CD4-positive, alpha-beta T cell treated with Interleukin-15 for 4 hours (primary cell): ENCODE measurements at regions not wholly inside any gene's neighbourhood (a gene's known extent, or its start where the extent isn't known, plus 50 kb on each side); places are given as distances from the start of the nearest gene placed in this dataset.
"Not testable (repeated sequence)": the region's sequence is repeated elsewhere in the genome, so short reads cannot be mapped to it uniquely, and the experiment has no call there.

Experiments
- DNase-seq: peaks from one replicate; pipeline ENCODE4 v3.0.0-alpha.2; 2020; ENCODE audit warnings: low spot score

GRCh38 chr3:43838009-43838758 is 147.4 kb downstream of the ABHD5 start:
- no peak for DNase-seq

GRCh38 chr3:43838877-43839276 is 148.1 kb downstream of the ABHD5 start:
- DNase-seq: no peak

- no peak for DNase-seq
These were observed 152.6 kb downstream of the ABHD5 start for GRCh38 chr3:43843386-43843785.

GRCh38 chr3:43844757-43845156 is 154.0 kb downstream of the ABHD5 start:
- DNase-seq: no peak

- not testable (repeated sequence) for DNase-seq
These were observed 154.8 kb downstream of the ABHD5 start for GRCh38 chr3:43845553-43845952.

- DNase-seq: no peak
These were observed 161.3 kb downstream of the ABHD5 start for GRCh38 chr3:43852066-43852465.

- no peak for DNase-seq
These were observed 163.5 kb downstream of the ABHD5 start for GRCh38 chr3:43854283-43854682.

GRCh38 chr3:43854916-43855315 is 164.2 kb downstream of the ABHD5 start:
- DNase-seq: no peak

- peak; percentile 12 for DNase-seq
These were observed 165.0 kb downstream of the ABHD5 start for GRCh38 chr3:43855674-43856299.

GRCh38 chr3:43856351-43856750 is 165.6 kb downstream of the ABHD5 start:
- DNase-seq: no peak

- DNase-seq: no peak
These were observed 166.0 kb downstream of the ABHD5 start for GRCh38 chr3:43856761-43857160.

- DNase-seq: no peak
These were observed 166.9 kb downstream of the ABHD5 start for GRCh38 chr3:43857361-43858293.

- no peak for DNase-seq
These were observed 167.6 kb downstream of the ABHD5 start for GRCh38 chr3:43858294-43858701.

GRCh38 chr3:43859766-43860165 is 169.0 kb downstream of the ABHD5 start:
- DNase-seq: no peak

- no peak for DNase-seq
These were observed 170.9 kb downstream of the ABHD5 start for GRCh38 chr3:43861635-43862034.

GRCh38 chr3:43862470-43862869 is 171.7 kb downstream of the ABHD5 start:
- DNase-seq: no peak

GRCh38 chr3:43862992-43863805 is 172.5 kb downstream of the ABHD5 start:
- no peak for DNase-seq

- no peak for DNase-seq
These were observed 173.5 kb downstream of the ABHD5 start for GRCh38 chr3:43863966-43864933.

- no peak for DNase-seq
These were observed 174.6 kb downstream of the ABHD5 start for GRCh38 chr3:43865351-43865750.

- no peak for DNase-seq
These were observed 175.3 kb downstream of the ABHD5 start for GRCh38 chr3:43865887-43866528.
